Calu3 (cell line): ENCODE measurements at regions not wholly inside any gene's neighbourhood (a gene's known extent, or its start where the extent isn't known, plus 50 kb on each side); places are given as distances from the start of the nearest gene placed in this dataset.
"Not testable (repeated sequence)": the region's sequence is repeated elsewhere in the genome, so short reads cannot be mapped to it uniquely, and the experiment has no call there.

Source experiments
- BruUV-seq: library from RNA; stranded (reverse); fragments of 400-500 nt; replicated peaks from 2 replicates; lab custom pipeline; 2021; lab: Mats Ljungman, UMichigan
- CTCF ChIA-PET: fragments of 300-600 bp; sonication (Branson Sonifier 250); formaldehyde crosslinking; loops from one replicate; lab custom pipeline; 2022; ENCODE audit warnings: antibody characterized with exemption; lab: Charles Lee
- DNase-seq: peaks from one replicate; pipeline ENCODE4 v3.0.0; 2022
- H3K27ac Mint-ChIP-seq: one replicate; pipeline ENCODE4 v1.8.0; 2022; ENCODE audit warnings: mixed read lengths; ENCODE audit not compliant: unreplicated experiment
- H3K27me3 Mint-ChIP-seq: one replicate; pipeline ENCODE4 v1.8.0; 2022; ENCODE audit warnings: mixed read lengths; ENCODE audit not compliant: unreplicated experiment
- H3K36me3 Mint-ChIP-seq: one replicate; pipeline ENCODE4 v1.8.0; 2022; ENCODE audit warnings: mild to moderate bottlenecking, moderate library complexity, mixed read lengths; ENCODE audit not compliant: insufficient read depth, unreplicated experiment
- H3K4me1 Mint-ChIP-seq: one replicate; pipeline ENCODE4 v1.8.0; 2022; ENCODE audit warnings: mild to moderate bottlenecking, low read depth, mixed read lengths; ENCODE audit not compliant: unreplicated experiment
- H3K4me3 Mint-ChIP-seq: one replicate; pipeline ENCODE4 v1.8.0; 2022; ENCODE audit warnings: mild to moderate bottlenecking, low read depth, moderate library complexity, mixed read lengths; ENCODE audit not compliant: unreplicated experiment
- H3K9me3 Mint-ChIP-seq: one replicate; pipeline ENCODE4 v1.8.0; 2022; ENCODE audit warnings: low read depth, mixed read lengths; ENCODE audit not compliant: unreplicated experiment
- CTCF ChIP-seq: fragments of 200-600 bp; IDR thresholded peaks from one replicate; pipeline ENCODE4 v1.8.0; 2022; ENCODE audit warnings: antibody characterized with exemption; ENCODE audit not compliant: unreplicated experiment
- intact Hi-C: fragments of 100-400 bp; cut with micrococcal nuclease; formaldehyde crosslinking; loops from one replicate; pipeline ENCODE4 v1.10.0; 2022; ENCODE audit not compliant: unreplicated experiment

GRCh38 chr2:194674043-194674442 is 983.0 kb upstream of the SLC39A10 start:
- no TSS peak for BruUV-seq
- no peaks in the 10 kb centered on the region for H3K36me3 Mint-ChIP-seq
- no peaks in the 10 kb centered on the region for H3K27me3 Mint-ChIP-seq
- no peaks in the 10 kb centered on the region for H3K9me3 Mint-ChIP-seq
- TF ChIP-seq CTCF = no peak
- CTCF ChIA-PET = no interaction called here
- H3K27ac Mint-ChIP-seq = no peak overlapping the region
- no peak overlapping the region for H3K4me3 Mint-ChIP-seq
- no peak for DNase-seq
- H3K4me1 Mint-ChIP-seq = no peaks in the 10 kb centered on the region
- intact Hi-C loops = no loop called here

GRCh38 chr2:194672994-194673393 is 984.0 kb upstream of the SLC39A10 start:
- no peak for DNase-seq
- TF ChIP-seq CTCF = no peak
- Mint-ChIP-seq H3K4me3 (no peak overlapping the region), H3K27ac (no peak overlapping the region), H3K36me3 (no peaks in the 10 kb centered on the region), H3K4me1 (no peaks in the 10 kb centered on the region), H3K9me3 (no peaks in the 10 kb centered on the region), H3K27me3 (no peaks in the 10 kb centered on the region)
- CTCF ChIA-PET = interaction anchor here (0.7 kb wide), 1 partner anchor 129 kb away, joined by 3 read pairs; no protein-coding TSS in a partner anchor
- intact Hi-C loops = no loop called here
- BruUV-seq = no TSS peak

- Mint-ChIP-seq H3K9me3 (no peaks in the 10 kb centered on the region), H3K27me3 (no peaks in the 10 kb centered on the region), H3K4me1 (no peaks in the 10 kb centered on the region), H3K36me3 (no peaks in the 10 kb centered on the region), H3K27ac (no peak overlapping the region), H3K4me3 (no peak overlapping the region)
- no peak for TF ChIP-seq CTCF
- no peak for DNase-seq
- intact Hi-C loops = no loop called here
- no TSS peak for BruUV-seq
- CTCF ChIA-PET = no interaction called here
These were observed 995.6 kb upstream of the SLC39A10 start for GRCh38 chr2:194661431-194661830.

- H3K9me3 Mint-ChIP-seq = peaks cover 14% of the 10 kb centered on the region
- H3K27me3 Mint-ChIP-seq, H3K36me3 Mint-ChIP-seq, intact Hi-C loops, H3K4me1 Mint-ChIP-seq, H3K27ac Mint-ChIP-seq, H3K4me3 Mint-ChIP-seq, CTCF ChIA-PET, DNase-seq, BruUV-seq: not testable (repeated sequence)
These were observed 1018.0 kb upstream of the SLC39A10 start for GRCh38 chr2:194639057-194639456.

- intact Hi-C loops = no loop called here
- BruUV-seq = no TSS peak
- no peak for DNase-seq
- no peaks in the 10 kb centered on the region for H3K9me3 Mint-ChIP-seq
- H3K4me1 Mint-ChIP-seq = no peaks in the 10 kb centered on the region
- no peaks in the 10 kb centered on the region for H3K27me3 Mint-ChIP-seq
- no peak overlapping the region for H3K4me3 Mint-ChIP-seq
- H3K36me3 Mint-ChIP-seq = no peaks in the 10 kb centered on the region
- TF ChIP-seq CTCF = no peak
- H3K27ac Mint-ChIP-seq = no peak overlapping the region
- CTCF ChIA-PET = no interaction called here
These were observed 1035.1 kb upstream of the SLC39A10 start for GRCh38 chr2:194621945-194622344.
